ENCODE measurements at regions not wholly inside any gene's neighbourhood (a gene's known extent, or its start where the extent isn't known, plus 50 kb on each side); places are given as distances from the start of the nearest gene placed in this dataset.

DNA sequence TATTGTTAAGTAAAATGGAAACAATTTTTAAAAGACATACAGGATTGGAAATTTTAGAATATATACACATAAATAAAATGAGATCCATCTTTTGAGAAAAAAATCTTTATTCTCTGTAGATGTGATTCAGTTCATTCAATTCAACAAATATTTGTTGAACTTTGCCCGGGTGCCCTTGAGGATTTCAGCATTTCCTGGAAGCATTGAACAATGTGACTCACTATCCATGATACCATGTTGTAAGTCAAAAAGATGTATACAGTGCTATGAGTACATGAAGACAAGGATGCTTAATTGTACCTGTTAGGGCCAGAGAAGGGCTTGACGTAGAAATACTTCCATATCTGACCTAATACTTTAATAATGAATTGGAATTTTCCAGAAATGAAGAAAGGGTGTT lies 353.7 kb downstream of the METTL15 start:
- TF ChIP-seq POLR2A (IDR thresholded peaks at IDR 0.05; ENCODE audit: low read depth, low read length), result no peak
- no peak for TF ChIP-seq CTCF (IDR thresholded peaks at IDR 0.05; ENCODE audit: extremely low read depth in 1 of 2, insufficient read depth in 1 of 2, low read depth in 1 of 2, low read length in 2 of 2)
- no peak for TF ChIP-seq JUN (IDR thresholded peaks at IDR 0.05; ENCODE audit: borderline replicate concordance, insufficient read depth, insufficient read length, low read depth)
- TF ChIP-seq POLR2AphosphoS5 (IDR thresholded peaks at IDR 0.05; ENCODE audit: insufficient read depth, low read depth, low read length), result no peak
- no peak for TF ChIP-seq EZH2 (IDR thresholded peaks at IDR 0.05; ENCODE audit: borderline replicate concordance, low read depth, low read length, severe bottlenecking)
